Endothelial cell of umbilical vein (primary cell): ENCODE measurements at regions not wholly inside any gene's neighbourhood (a gene's known extent, or its start where the extent isn't known, plus 50 kb on each side); places are given as distances from the start of the nearest gene placed in this dataset.

ENCODE experiments used
- EZH2 ChIP-seq: IDR thresholded peaks from 2 replicates; pipeline ENCODE4 v1.6.1; 2012; ENCODE audit warnings: borderline replicate concordance, low read depth, mild to moderate bottlenecking, moderate library complexity, low read length, inconsistent platforms; ENCODE audit not compliant: severe bottlenecking
- GATA2 ChIP-seq: IDR thresholded peaks from 2 replicates; pipeline ENCODE4 v1.7.0; 2011; ENCODE audit warnings: low read depth, mild to moderate bottlenecking, moderate library complexity, mixed read lengths, low read length; ENCODE audit not compliant: insufficient read length, insufficient read depth
- POLR2AphosphoS5 ChIP-seq: IDR thresholded peaks from 2 replicates; pipeline ENCODE4 v1.6.1; 2012; ENCODE audit warnings: low read depth, mild to moderate bottlenecking, control low read depth, low read length, moderate library complexity; ENCODE audit not compliant: insufficient read depth
- TF ChIP-seq, protein P1 (sequence below), 2 donors: IDR thresholded peaks; 1 replicate in 1 of 2; 2 replicates in 1 of 2; pipeline ENCODE4 v1.5.1; 2011; ENCODE audit warnings: low read length in 2 of 2, mild to moderate bottlenecking in 2 of 2, moderate library complexity in 2 of 2, control low read depth in 1 of 2, inconsistent platforms in 1 of 2, low read depth in 1 of 2; ENCODE audit not compliant: insufficient read depth in 1 of 2; ENCODE audit errors: extremely low read depth in 1 of 2

DNA sequence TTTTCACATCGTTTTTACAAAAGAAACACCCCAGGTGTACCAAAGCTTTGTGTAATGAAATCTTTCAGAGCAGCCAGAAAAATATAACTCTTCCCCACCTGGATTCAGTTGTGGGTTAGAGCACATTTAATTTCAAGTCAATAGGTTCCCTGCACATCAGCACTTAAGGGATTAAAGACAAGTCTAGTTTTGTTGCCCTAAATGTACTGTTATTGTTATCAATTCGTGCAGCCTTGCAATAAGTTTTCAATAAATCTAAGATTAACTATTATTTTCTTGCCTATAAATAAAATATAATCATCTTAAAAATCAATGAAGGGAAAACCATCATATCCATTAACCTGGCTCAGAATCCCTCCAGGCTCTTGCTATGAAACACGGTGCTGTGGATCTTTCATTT lies 172.5 kb upstream of the CDIN1 start:
- TF ChIP-seq, protein P1, sequence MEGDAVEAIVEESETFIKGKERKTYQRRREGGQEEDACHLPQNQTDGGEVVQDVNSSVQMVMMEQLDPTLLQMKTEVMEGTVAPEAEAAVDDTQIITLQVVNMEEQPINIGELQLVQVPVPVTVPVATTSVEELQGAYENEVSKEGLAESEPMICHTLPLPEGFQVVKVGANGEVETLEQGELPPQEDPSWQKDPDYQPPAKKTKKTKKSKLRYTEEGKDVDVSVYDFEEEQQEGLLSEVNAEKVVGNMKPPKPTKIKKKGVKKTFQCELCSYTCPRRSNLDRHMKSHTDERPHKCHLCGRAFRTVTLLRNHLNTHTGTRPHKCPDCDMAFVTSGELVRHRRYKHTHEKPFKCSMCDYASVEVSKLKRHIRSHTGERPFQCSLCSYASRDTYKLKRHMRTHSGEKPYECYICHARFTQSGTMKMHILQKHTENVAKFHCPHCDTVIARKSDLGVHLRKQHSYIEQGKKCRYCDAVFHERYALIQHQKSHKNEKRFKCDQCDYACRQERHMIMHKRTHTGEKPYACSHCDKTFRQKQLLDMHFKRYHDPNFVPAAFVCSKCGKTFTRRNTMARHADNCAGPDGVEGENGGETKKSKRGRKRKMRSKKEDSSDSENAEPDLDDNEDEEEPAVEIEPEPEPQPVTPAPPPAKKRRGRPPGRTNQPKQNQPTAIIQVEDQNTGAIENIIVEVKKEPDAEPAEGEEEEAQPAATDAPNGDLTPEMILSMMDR (IDR thresholded peaks at IDR 0.05; ENCODE audit: extremely low read depth in 1 of 2, insufficient read depth in 1 of 2, low read depth in 1 of 2, low read length in 2 of 2) = no peak
- no peak for TF ChIP-seq EZH2
- TF ChIP-seq POLR2AphosphoS5 = no peak
- TF ChIP-seq GATA2 = no peak
